HepG2 (cell line): ENCODE measurements at regions not wholly inside any gene's neighbourhood (a gene's known extent, or its start where the extent isn't known, plus 50 kb on each side); places are given as distances from the start of the nearest gene placed in this dataset.

Source experiments
- EZH2 ChIP-seq: conservative IDR thresholded peaks from 2 replicates; pipeline ENCODE4 v1.6.1; 2012; ENCODE audit warnings: mild to moderate bottlenecking, low read depth, low read length, moderate library complexity
- POLR2A ChIP-seq, 2 experiments: IDR thresholded peaks; 2 replicates each; pipeline ENCODE4 v1.6.1; 2011; ENCODE audit warnings: low read depth in 2 of 2, low read length in 2 of 2, mild to moderate bottlenecking in 1 of 2, moderate library complexity in 1 of 2; ENCODE audit not compliant: insufficient read depth in 1 of 2
- TF ChIP-seq, protein P1 (sequence below): sonication (generic); formaldehyde crosslinking; conservative IDR thresholded peaks from 2 replicates; pipeline ENCODE4 v1.5.0; 2020; ENCODE audit warnings: missing genetic modification reagents

GRCh38 chr2:123245156-123245555 lies 779.9 kb upstream of the CNTNAP5 start:
- no peak for TF ChIP-seq EZH2
- TF ChIP-seq POLR2A (IDR thresholded peaks at IDR 0.05; ENCODE audit: insufficient read depth in 1 of 2, low read depth in 2 of 2, low read length in 2 of 2) = no peak
- TF ChIP-seq, protein P1, sequence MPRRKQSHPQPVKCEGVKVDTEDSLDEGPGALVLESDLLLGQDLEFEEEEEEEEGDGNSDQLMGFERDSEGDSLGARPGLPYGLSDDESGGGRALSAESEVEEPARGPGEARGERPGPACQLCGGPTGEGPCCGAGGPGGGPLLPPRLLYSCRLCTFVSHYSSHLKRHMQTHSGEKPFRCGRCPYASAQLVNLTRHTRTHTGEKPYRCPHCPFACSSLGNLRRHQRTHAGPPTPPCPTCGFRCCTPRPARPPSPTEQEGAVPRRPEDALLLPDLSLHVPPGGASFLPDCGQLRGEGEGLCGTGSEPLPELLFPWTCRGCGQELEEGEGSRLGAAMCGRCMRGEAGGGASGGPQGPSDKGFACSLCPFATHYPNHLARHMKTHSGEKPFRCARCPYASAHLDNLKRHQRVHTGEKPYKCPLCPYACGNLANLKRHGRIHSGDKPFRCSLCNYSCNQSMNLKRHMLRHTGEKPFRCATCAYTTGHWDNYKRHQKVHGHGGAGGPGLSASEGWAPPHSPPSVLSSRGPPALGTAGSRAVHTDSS (CRISPR knock-in tag) = no peak
